ENCODE measurements at regions not wholly inside any gene's neighbourhood (a gene's known extent, or its start where the extent isn't known, plus 50 kb on each side); places are given as distances from the start of the nearest gene placed in this dataset.

DNA sequence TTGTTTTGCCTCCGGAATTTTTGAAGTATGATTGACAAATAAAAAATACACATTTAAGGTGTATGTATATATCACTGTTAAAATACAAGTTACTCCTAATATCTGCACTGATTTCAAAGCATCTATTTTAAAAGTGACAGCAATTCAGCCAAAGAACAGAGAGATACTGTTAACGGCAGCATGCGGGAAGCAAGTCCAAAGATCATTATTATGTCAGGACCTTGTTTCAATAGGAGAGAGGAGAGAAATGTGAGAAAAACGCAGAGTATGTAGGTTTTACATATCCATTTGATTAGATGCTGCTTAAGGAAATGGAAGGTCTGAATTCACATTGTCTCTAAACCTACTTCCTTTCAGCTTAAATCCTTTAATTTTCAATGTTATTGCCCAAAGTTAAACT lies 545.5 kb upstream of the SLC8A1 start:
- TF ChIP-seq CTCF (IDR thresholded peaks at IDR 0.05) (no peak), EZH2phosphoT487 (IDR thresholded peaks at IDR 0.05) (no peak)

All from neural progenitor cell (in vitro differentiated cells).